B cell (primary cell): ENCODE measurements at regions not wholly inside any gene's neighbourhood (a gene's known extent, or its start where the extent isn't known, plus 50 kb on each side); places are given as distances from the start of the nearest gene placed in this dataset.

ENCODE experiments used
- EZH2 ChIP-seq: IDR thresholded peaks from 2 replicates; pipeline ENCODE4 v1.6.1; 2012; ENCODE audit warnings: borderline replicate concordance, low read depth, mild to moderate bottlenecking, moderate library complexity, low read length; ENCODE audit not compliant: insufficient read depth, poor library complexity, severe bottlenecking
- TF ChIP-seq, protein P1 (sequence below): fragments of 200-600 bp; IDR thresholded peaks from one replicate; pipeline ENCODE4 v1.8.0; 2022; ENCODE audit warnings: antibody characterized with exemption, mild to moderate bottlenecking

DNA sequence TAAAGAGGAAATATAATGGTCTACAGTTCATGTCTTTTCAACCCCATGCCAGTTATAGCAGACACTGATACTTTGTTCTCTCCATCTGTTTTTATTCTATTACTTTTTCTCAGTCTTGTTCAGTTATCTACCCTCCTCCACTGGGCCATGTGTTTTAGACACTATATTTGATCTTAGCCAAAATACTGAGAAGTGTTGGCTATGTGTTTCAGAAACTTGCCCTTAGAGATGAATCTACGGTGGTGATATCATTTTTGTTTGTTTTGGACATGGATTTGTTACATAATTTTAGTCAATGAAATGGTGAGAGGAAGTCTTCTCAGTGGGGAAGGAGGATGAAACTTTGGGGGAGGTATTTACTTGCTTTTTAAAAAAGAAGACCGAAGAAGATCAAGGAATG, 211.5 kb upstream of the DDX53 start:
- TF ChIP-seq, protein P1, sequence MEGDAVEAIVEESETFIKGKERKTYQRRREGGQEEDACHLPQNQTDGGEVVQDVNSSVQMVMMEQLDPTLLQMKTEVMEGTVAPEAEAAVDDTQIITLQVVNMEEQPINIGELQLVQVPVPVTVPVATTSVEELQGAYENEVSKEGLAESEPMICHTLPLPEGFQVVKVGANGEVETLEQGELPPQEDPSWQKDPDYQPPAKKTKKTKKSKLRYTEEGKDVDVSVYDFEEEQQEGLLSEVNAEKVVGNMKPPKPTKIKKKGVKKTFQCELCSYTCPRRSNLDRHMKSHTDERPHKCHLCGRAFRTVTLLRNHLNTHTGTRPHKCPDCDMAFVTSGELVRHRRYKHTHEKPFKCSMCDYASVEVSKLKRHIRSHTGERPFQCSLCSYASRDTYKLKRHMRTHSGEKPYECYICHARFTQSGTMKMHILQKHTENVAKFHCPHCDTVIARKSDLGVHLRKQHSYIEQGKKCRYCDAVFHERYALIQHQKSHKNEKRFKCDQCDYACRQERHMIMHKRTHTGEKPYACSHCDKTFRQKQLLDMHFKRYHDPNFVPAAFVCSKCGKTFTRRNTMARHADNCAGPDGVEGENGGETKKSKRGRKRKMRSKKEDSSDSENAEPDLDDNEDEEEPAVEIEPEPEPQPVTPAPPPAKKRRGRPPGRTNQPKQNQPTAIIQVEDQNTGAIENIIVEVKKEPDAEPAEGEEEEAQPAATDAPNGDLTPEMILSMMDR, result no peak
- no peak for TF ChIP-seq EZH2
